HEK293T (cell line): ENCODE measurements at regions not wholly inside any gene's neighbourhood (a gene's known extent, or its start where the extent isn't known, plus 50 kb on each side); places are given as distances from the start of the nearest gene placed in this dataset.

Source experiments
- BHLHE40 ChIP-seq: fragments of 450-650 bp; IDR thresholded peaks from 2 replicates; pipeline ENCODE4 v1.6.1; 2016; ENCODE audit warnings: mild to moderate bottlenecking, moderate library complexity, borderline replicate concordance
- CTBP1 ChIP-seq: fragments of 450-650 bp; IDR thresholded peaks from 2 replicates; pipeline ENCODE4 v1.6.1; 2016; ENCODE audit warnings: borderline replicate concordance
- ELF4 ChIP-seq: fragments of 450-650 bp; IDR thresholded peaks from 2 replicates; pipeline ENCODE4 v1.6.1; 2017; ENCODE audit warnings: antibody characterized with exemption
- FOXK2 ChIP-seq: fragments of 450-650 bp; IDR thresholded peaks from 2 replicates; pipeline ENCODE4 v1.6.1; 2016; ENCODE audit warnings: mild to moderate bottlenecking
- FOXM1 ChIP-seq: fragments of 450-650 bp; IDR thresholded peaks from 2 replicates; pipeline ENCODE4 v1.6.1; 2017; ENCODE audit warnings: mild to moderate bottlenecking, borderline replicate concordance
- HDGF ChIP-seq: fragments of 450-650 bp; IDR thresholded peaks from 2 replicates; pipeline ENCODE4 v1.6.1; 2017; ENCODE audit warnings: antibody characterized with exemption, borderline replicate concordance
- NFRKB ChIP-seq: fragments of 450-650 bp; IDR thresholded peaks from 2 replicates; pipeline ENCODE4 v1.6.1; 2016; ENCODE audit warnings: mild to moderate bottlenecking, moderate library complexity
- SUZ12 ChIP-seq: fragments of 450-650 bp; IDR thresholded peaks from 2 replicates; pipeline ENCODE4 v1.6.1; 2016; ENCODE audit warnings: mild to moderate bottlenecking
- TARDBP ChIP-seq: fragments of 450-650 bp; IDR thresholded peaks from 2 replicates; pipeline ENCODE4 v1.6.1; 2016

- no peak for TF ChIP-seq BHLHE40
- no peak for TF ChIP-seq TARDBP
- TF ChIP-seq FOXM1 = no peak
- no peak for TF ChIP-seq SUZ12
- no peak for TF ChIP-seq FOXK2
- no peak for TF ChIP-seq CTBP1
- TF ChIP-seq NFRKB = no peak
- no peak for TF ChIP-seq ELF4
- no peak for TF ChIP-seq HDGF
Measured at GRCh38 chr6:119481976-119482375, 132.4 kb upstream of the MAN1A1 start.
